Stomach (tissue), 8 donors: ENCODE measurements at regions not wholly inside any gene's neighbourhood (a gene's known extent, or its start where the extent isn't known, plus 50 kb on each side); places are given as distances from the start of the nearest gene placed in this dataset.

Experiments
- DNase-seq, 2 donors: peaks; one replicate each; pipeline versions ENCODE4 v3.0.0 to v3.0.0-alpha.2; 2013 to 2019
- H3K27ac ChIP-seq, 5 donors: fragments of 200-600 bp in 4 of 5; sonication (generic) in 4 of 5; one replicate each; pipeline ENCODE4 v1.5.1; 2013 to 2019; ENCODE audit warnings: mild to moderate bottlenecking in 1 of 5, moderate library complexity in 1 of 5
- H3K27me3 ChIP-seq, 3 donors: fragments of 200-600 bp; sonication (generic); one replicate each; pipeline ENCODE4 v1.5.1; 2017 to 2019; ENCODE audit warnings: mixed run types in 1 of 3
- H3K36me3 ChIP-seq, 4 donors: fragments of 200-600 bp; sonication (generic); 1 replicate in 3 of 4; 2 replicates in 1 of 4; pipeline ENCODE4 v1.5.1; 2016 to 2019
- H3K4me1 ChIP-seq, 4 donors: fragments of 200-600 bp; sonication (generic); one replicate each; pipeline ENCODE4 v1.5.1; 2016 to 2019
- H3K4me3 ChIP-seq, 4 donors: fragments of 200-600 bp; sonication (generic) in 3 of 4; one replicate each; pipeline ENCODE4 v1.5.1; 2016 to 2019; ENCODE audit warnings: mild to moderate bottlenecking in 1 of 4
- H3K9me3 ChIP-seq, 4 donors: fragments of 200-600 bp; sonication (generic); one replicate each; pipeline ENCODE4 v1.5.1; 2016 to 2019
- EP300 ChIP-seq: sonication (generic); formaldehyde crosslinking; IDR thresholded peaks from one replicate; pipeline ENCODE4 v1.6.1; 2017; ENCODE audit warnings: antibody characterized with exemption
- POLR2A ChIP-seq, 4 donors: fragments of 450-650 bp; IDR thresholded peaks; one replicate each; pipeline ENCODE4 v1.6.1; 2016; ENCODE audit warnings: antibody characterized with exemption in 4 of 4, control low read depth in 2 of 4, mild to moderate bottlenecking in 1 of 4, moderate library complexity in 1 of 4
- POLR2AphosphoS5 ChIP-seq, 3 donors: sonication (generic); formaldehyde crosslinking; IDR thresholded peaks; one replicate each; pipeline ENCODE4 v1.6.1; 2016; ENCODE audit warnings: antibody characterized with exemption in 3 of 3
- WGBS, 5 donors: extraction: QIAGEN DNeasy Blood & Tissue Kit in 3 of 5; methylation state at CpG; one replicate each; pipeline versions ENCODE4 v1.1.5 to v1.1.7; 2013 to 2018; 5-methylcytosine and 5-hydroxymethylcytosine counted together
- intact Hi-C: fragments of 100-400 bp; cut with DNase I; formaldehyde crosslinking; loops from one replicate; pipeline ENCODE4 v1.15.1; 2023; ENCODE audit warnings: low total_unique reads
- TF ChIP-seq, protein P1 (sequence below), 7 experiments: fragments of 450-650 bp in 4 of 7; fragments of 200-600 bp in 3 of 7; sonication (generic) in 3 of 7; IDR thresholded peaks; one replicate each; pipeline ENCODE4 v1.5.1; 2016 to 2019; ENCODE audit warnings: antibody characterized with exemption in 7 of 7, control low read depth in 2 of 7, mild to moderate bottlenecking in 1 of 7
- donor health status: healthy with polysubstance abuse.
- donor health status: Bipolar disorder and iron deficiency.
- donor health status: healthy.

DNA sequence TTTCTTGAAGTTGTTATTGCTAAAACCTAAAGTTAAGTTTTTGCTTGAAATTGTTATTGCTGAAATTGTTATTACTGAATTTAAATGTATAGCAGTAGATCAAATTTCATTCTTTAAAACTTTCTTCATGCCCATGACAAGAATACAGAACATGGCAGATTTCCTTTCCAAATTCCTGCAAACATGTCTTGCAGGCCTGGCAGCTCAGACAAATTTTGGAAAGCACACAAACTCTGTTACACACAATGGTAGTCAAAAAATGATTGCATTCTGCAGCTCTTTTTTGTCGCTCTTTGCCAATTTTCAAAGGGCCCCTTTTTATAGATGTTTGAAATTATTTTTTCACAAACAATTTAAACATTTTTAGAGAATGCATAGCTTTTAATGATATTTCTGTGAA is 1292.3 kb upstream of the B3GALT2 start:
- Histone ChIP-seq H3K4me1 (no peaks in the 10 kb centered on the region), H3K9me3 (no peaks in the 10 kb centered on the region), H3K4me3 (no peak overlapping the region), H3K27ac (no peak overlapping the region), H3K27me3 (no peaks in the 10 kb centered on the region), H3K36me3 (no peaks in the 10 kb centered on the region)
- no peak for TF ChIP-seq POLR2A (IDR thresholded peaks at IDR 0.05)
- TF ChIP-seq, protein P1, sequence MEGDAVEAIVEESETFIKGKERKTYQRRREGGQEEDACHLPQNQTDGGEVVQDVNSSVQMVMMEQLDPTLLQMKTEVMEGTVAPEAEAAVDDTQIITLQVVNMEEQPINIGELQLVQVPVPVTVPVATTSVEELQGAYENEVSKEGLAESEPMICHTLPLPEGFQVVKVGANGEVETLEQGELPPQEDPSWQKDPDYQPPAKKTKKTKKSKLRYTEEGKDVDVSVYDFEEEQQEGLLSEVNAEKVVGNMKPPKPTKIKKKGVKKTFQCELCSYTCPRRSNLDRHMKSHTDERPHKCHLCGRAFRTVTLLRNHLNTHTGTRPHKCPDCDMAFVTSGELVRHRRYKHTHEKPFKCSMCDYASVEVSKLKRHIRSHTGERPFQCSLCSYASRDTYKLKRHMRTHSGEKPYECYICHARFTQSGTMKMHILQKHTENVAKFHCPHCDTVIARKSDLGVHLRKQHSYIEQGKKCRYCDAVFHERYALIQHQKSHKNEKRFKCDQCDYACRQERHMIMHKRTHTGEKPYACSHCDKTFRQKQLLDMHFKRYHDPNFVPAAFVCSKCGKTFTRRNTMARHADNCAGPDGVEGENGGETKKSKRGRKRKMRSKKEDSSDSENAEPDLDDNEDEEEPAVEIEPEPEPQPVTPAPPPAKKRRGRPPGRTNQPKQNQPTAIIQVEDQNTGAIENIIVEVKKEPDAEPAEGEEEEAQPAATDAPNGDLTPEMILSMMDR (IDR thresholded peaks at IDR 0.05) = no peak
- TF ChIP-seq POLR2AphosphoS5 (IDR thresholded peaks at IDR 0.05) = no peak
- no peak for TF ChIP-seq EP300
- whole genome bisulfite sequencing, 5 donors = 79 to 96% (median 88%) methylated on average over 1 of the region's 1 CpG
- intact Hi-C loops = no loop called here
- DNase-seq = no peak

- Histone ChIP-seq H3K27me3 (no peaks in the 10 kb centered on the region), H3K9me3 (no peaks in the 10 kb centered on the region), H3K27ac (no peak overlapping the region), H3K36me3 (no peaks in the 10 kb centered on the region), H3K4me1 (no peaks in the 10 kb centered on the region), H3K4me3 (no peak overlapping the region)
- no peak for DNase-seq
- intact Hi-C loops = no loop called here
- TF ChIP-seq, protein P1 (IDR thresholded peaks at IDR 0.05) = no peak
- TF ChIP-seq EP300 = no peak
Observed at GRCh38 chr1:194477908-194478307, 1291.5 kb upstream of the B3GALT2 start.

DNA sequence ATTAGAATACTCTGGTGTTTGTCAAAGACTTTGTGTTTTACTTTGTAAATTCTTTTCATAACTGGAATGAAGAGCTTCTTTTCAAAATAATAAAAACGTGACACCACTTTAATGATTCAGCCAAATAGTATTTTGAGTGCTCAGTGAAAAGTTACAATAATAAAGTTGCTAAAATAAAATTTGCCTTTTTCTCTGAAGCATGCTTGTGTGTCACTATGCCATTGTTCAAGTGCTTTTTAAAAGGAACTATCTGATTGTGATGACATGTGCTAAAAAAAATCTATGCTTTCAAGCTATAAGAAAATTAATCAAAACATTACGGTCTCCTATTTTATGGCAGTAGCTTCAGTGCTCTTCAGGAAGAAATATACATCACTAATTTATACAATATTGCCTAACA is 1290.5 kb upstream of the B3GALT2 start:
- intact Hi-C loops = no loop called here
- 57 to 68% (median 65%) methylated on average over 2 of the region's 2 CpGs for WGBS, 5 donors
- TF ChIP-seq EP300 (no peak), POLR2A (IDR thresholded peaks at IDR 0.05) (no peak), POLR2AphosphoS5 (IDR thresholded peaks at IDR 0.05) (no peak)
- TF ChIP-seq, protein P1 (IDR thresholded peaks at IDR 0.05) = no peak

GRCh38 chr1:194476351-194476750 is 1289.9 kb upstream of the B3GALT2 start:
- Histone ChIP-seq H3K9me3 (no peaks in the 10 kb centered on the region), H3K4me3 (no peak overlapping the region), H3K4me1 (no peaks in the 10 kb centered on the region), H3K27ac (no peak overlapping the region), H3K27me3 (no peaks in the 10 kb centered on the region), H3K36me3 (no peaks in the 10 kb centered on the region)
- no peak for TF ChIP-seq POLR2A (IDR thresholded peaks at IDR 0.05)
- TF ChIP-seq, protein P1 (IDR thresholded peaks at IDR 0.05) = no peak
- no peak for TF ChIP-seq EP300
- no peak for TF ChIP-seq POLR2AphosphoS5 (IDR thresholded peaks at IDR 0.05)
- intact Hi-C loops = no loop called here
- no peak for DNase-seq
- WGBS, 5 donors = 74 to 87% (median 79%) methylated on average over 2 of the region's 2 CpGs

More for the DNA sequence above, 1290.5 kb upstream of the B3GALT2 start:
- Histone ChIP-seq H3K4me3 (no peak overlapping the region), H3K36me3 (no peaks in the 10 kb centered on the region), H3K27ac (no peak overlapping the region), H3K4me1 (no peaks in the 10 kb centered on the region), H3K9me3 (no peaks in the 10 kb centered on the region), H3K27me3 (no peaks in the 10 kb centered on the region)
- DNase-seq = no peak
